ENCODE measurements at regions not wholly inside any gene's neighbourhood (a gene's known extent, or its start where the extent isn't known, plus 50 kb on each side); places are given as distances from the start of the nearest gene placed in this dataset.

- H3K4me2 ChIP-seq (ENCODE audit: low read length), result no peak overlapping the region
- H4K20me1 ChIP-seq (ENCODE audit: control insufficient read depth, insufficient read depth, low read depth, low read length), result no peaks in the 10 kb centered on the region
- H3K4me3 ChIP-seq (ENCODE audit: low read length), result no peak overlapping the region
- H3K79me2 ChIP-seq (ENCODE audit: control insufficient read depth, low read length), result no peaks in the 10 kb centered on the region
- H3F3A ChIP-seq (ENCODE audit: control insufficient read depth, insufficient read depth), result no peaks in the 10 kb centered on the region
- H3K27me3 ChIP-seq (ENCODE audit: control insufficient read depth, low read length), result no peaks in the 10 kb centered on the region
- no peaks in the 10 kb centered on the region for H3K9me2 ChIP-seq (replicated peaks; ENCODE audit: control insufficient read depth, low read length)
- no peaks in the 10 kb centered on the region for H3K4me1 ChIP-seq (ENCODE audit: control insufficient read depth, low read length)
- no peak overlapping the region for H3K27ac ChIP-seq (ENCODE audit: low read depth, low read length)
- H3K36me3 ChIP-seq (ENCODE audit: control insufficient read depth, low read length), result no peaks in the 10 kb centered on the region
- no peaks in the 10 kb centered on the region for H3K9me3 ChIP-seq (ENCODE audit: control insufficient read depth, insufficient read depth, low read length)
- TF ChIP-seq, protein P1, sequence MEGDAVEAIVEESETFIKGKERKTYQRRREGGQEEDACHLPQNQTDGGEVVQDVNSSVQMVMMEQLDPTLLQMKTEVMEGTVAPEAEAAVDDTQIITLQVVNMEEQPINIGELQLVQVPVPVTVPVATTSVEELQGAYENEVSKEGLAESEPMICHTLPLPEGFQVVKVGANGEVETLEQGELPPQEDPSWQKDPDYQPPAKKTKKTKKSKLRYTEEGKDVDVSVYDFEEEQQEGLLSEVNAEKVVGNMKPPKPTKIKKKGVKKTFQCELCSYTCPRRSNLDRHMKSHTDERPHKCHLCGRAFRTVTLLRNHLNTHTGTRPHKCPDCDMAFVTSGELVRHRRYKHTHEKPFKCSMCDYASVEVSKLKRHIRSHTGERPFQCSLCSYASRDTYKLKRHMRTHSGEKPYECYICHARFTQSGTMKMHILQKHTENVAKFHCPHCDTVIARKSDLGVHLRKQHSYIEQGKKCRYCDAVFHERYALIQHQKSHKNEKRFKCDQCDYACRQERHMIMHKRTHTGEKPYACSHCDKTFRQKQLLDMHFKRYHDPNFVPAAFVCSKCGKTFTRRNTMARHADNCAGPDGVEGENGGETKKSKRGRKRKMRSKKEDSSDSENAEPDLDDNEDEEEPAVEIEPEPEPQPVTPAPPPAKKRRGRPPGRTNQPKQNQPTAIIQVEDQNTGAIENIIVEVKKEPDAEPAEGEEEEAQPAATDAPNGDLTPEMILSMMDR (IDR thresholded peaks at IDR 0.05; ENCODE audit: low read depth, low read length, poor library complexity, severe bottlenecking), result no peak
- no peak for TF ChIP-seq EZH2phosphoT487 (IDR thresholded peaks at IDR 0.05; ENCODE audit: borderline replicate concordance, low read length)
Observed at GRCh38 chr1:29972421-29973053, 736.2 kb downstream of the PTPRU start.

DNA sequence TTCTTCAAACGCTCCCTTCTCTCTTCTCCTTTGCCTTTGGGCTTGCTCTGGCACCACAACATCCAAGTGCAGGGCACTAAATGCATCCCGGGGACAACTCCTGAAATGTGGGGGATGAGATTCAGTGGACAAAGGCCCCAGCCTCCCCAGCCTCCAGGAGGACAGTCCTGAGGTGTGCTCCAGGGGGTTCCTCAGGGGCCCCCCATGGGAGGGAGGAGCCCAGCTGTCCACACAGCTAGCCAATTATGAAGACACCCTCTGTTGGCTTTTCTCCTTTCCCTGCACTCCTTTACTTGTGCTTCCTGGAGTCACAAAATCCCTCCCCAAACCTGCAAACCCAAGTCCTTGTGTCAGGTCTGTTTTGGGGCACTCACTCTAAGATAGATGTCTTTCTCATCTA is 735.4 kb downstream of the PTPRU start:
- Histone ChIP-seq H3K27me3 (ENCODE audit: control insufficient read depth, low read length) (no peaks in the 10 kb centered on the region), H3K4me3 (ENCODE audit: low read length) (no peak overlapping the region), H3F3A (ENCODE audit: control insufficient read depth, insufficient read depth) (no peaks in the 10 kb centered on the region), H3K9me3 (ENCODE audit: control insufficient read depth, insufficient read depth, low read length) (no peaks in the 10 kb centered on the region), H3K36me3 (ENCODE audit: control insufficient read depth, low read length) (no peaks in the 10 kb centered on the region), H3K4me1 (ENCODE audit: control insufficient read depth, low read length) (no peaks in the 10 kb centered on the region), H3K9me2 (replicated peaks; ENCODE audit: control insufficient read depth, low read length) (no peaks in the 10 kb centered on the region), H3K4me2 (ENCODE audit: low read length) (no peak overlapping the region), H3K27ac (ENCODE audit: low read depth, low read length) (no peak overlapping the region), H3K79me2 (ENCODE audit: control insufficient read depth, low read length) (no peaks in the 10 kb centered on the region), H4K20me1 (ENCODE audit: control insufficient read depth, insufficient read depth, low read depth, low read length) (no peaks in the 10 kb centered on the region)
- TF ChIP-seq EZH2phosphoT487 (IDR thresholded peaks at IDR 0.05; ENCODE audit: borderline replicate concordance, low read length), result no peak
- TF ChIP-seq, protein P1 (IDR thresholded peaks at IDR 0.05; ENCODE audit: low read depth, low read length, poor library complexity, severe bottlenecking), result no peak

DNA sequence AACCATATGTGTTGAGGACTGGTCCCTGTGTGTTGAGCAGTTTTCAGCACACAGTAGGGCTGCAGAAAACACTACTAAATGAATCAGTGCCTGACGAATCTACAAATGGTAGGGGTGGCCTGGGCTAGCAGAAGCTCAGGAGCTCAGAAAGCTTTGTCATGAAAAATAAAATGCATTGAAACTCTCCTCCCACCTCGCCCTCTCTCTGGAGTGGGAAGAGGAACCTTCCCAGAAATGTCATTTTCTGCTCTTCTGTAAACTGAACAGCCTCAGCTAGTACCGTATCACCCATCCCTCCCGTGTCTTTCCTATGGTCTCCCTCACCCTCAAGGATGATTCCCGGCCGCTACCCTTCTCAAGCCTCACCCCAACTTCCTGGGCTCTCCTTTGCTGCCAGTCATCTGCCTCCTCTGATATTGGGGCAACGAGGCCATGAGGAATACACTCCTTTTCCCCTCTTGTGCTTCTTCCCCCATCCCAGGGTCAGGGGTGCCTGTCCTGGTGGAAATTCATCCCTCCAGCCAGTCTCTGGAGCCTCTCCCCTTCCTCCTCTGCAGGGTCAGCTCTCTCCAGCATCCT is 734.5 kb downstream of the PTPRU start:
- no peaks in the 10 kb centered on the region for H3K36me3 ChIP-seq (ENCODE audit: control insufficient read depth, low read length)
- H3K27ac ChIP-seq (ENCODE audit: low read depth, low read length), result no peak overlapping the region
- no peaks in the 10 kb centered on the region for H3K4me1 ChIP-seq (ENCODE audit: control insufficient read depth, low read length)
- no peaks in the 10 kb centered on the region for H3F3A ChIP-seq (ENCODE audit: control insufficient read depth, insufficient read depth)
- no peaks in the 10 kb centered on the region for H3K79me2 ChIP-seq (ENCODE audit: control insufficient read depth, low read length)
- no peaks in the 10 kb centered on the region for H3K9me2 ChIP-seq (replicated peaks; ENCODE audit: control insufficient read depth, low read length)
- H3K27me3 ChIP-seq (ENCODE audit: control insufficient read depth, low read length), result no peaks in the 10 kb centered on the region
- H4K20me1 ChIP-seq (ENCODE audit: control insufficient read depth, insufficient read depth, low read depth, low read length), result no peaks in the 10 kb centered on the region
- no peak overlapping the region for H3K4me2 ChIP-seq (ENCODE audit: low read length)
- no peaks in the 10 kb centered on the region for H3K9me3 ChIP-seq (ENCODE audit: control insufficient read depth, insufficient read depth, low read length)
- TF ChIP-seq, protein P1 (IDR thresholded peaks at IDR 0.05; ENCODE audit: low read depth, low read length, poor library complexity, severe bottlenecking), result no peak
- no peak for TF ChIP-seq EZH2phosphoT487 (IDR thresholded peaks at IDR 0.05; ENCODE audit: borderline replicate concordance, low read length)
- no peak overlapping the region for H3K4me3 ChIP-seq (ENCODE audit: low read length)
